ENCODE measurements at regions not wholly inside any gene's neighbourhood (a gene's known extent, or its start where the extent isn't known, plus 50 kb on each side); places are given as distances from the start of the nearest gene placed in this dataset.

GRCh38 chr5:117701062-117701461, 1126.4 kb upstream of the SEMA6A start (continued):
- no peak for TF ChIP-seq ZBTB43 (CRISPR knock-in tag; IDR thresholded peaks at IDR 0.05)
- no peak for TF ChIP-seq OVOL2 (CRISPR knock-in tag; IDR thresholded peaks at IDR 0.05; ENCODE audit: borderline replicate concordance)
- no peak for TF ChIP-seq ZNF532 (CRISPR knock-in tag; IDR thresholded peaks at IDR 0.05; ENCODE audit: borderline replicate concordance)

GRCh38 chr5:117692606-117693005, 1118.0 kb upstream of the SEMA6A start:
- TF ChIP-seq HMGA2 (CRISPR knock-in tag; IDR thresholded peaks at IDR 0.05) (no peak), CREM (CRISPR knock-in tag; IDR thresholded peaks at IDR 0.05) (no peak), ZNF416 (CRISPR knock-in tag; IDR thresholded peaks at IDR 0.05) (no peak), RORB (CRISPR knock-in tag; IDR thresholded peaks at IDR 0.05) (no peak), USF2 (CRISPR knock-in tag; IDR thresholded peaks at IDR 0.05) (no peak), ATF2 (CRISPR knock-in tag; IDR thresholded peaks at IDR 0.05; ENCODE audit: borderline replicate concordance, low read depth) (no peak), ZNF281 (CRISPR knock-in tag; IDR thresholded peaks at IDR 0.05) (no peak), ZSCAN18 (CRISPR knock-in tag; IDR thresholded peaks at IDR 0.05) (no peak)
- POLR2A ChIA-PET, result no interaction called here
- DNase-seq (ENCODE audit: low spot score), result no peak

More at GRCh38 chr5:117692606-117693005, 1118.0 kb upstream of the SEMA6A start:
- no peaks in the 10 kb centered on the region for H3K4me1 Mint-ChIP-seq
- H3K36me3 Mint-ChIP-seq, result no peaks in the 10 kb centered on the region
- no peak overlapping the region for H3K27ac Mint-ChIP-seq
- no peak for ATAC-seq
- CTCF ChIA-PET, result no interaction called here
- no peaks in the 10 kb centered on the region for H3K9me3 Mint-ChIP-seq
- no peak overlapping the region for H3K4me3 Mint-ChIP-seq
- no peaks in the 10 kb centered on the region for H3K27me3 Mint-ChIP-seq (ENCODE audit: low read depth)
